Neural progenitor cell (in vitro differentiated cells): ENCODE measurements at regions not wholly inside any gene's neighbourhood (a gene's known extent, or its start where the extent isn't known, plus 50 kb on each side); places are given as distances from the start of the nearest gene placed in this dataset.

Experiments used
- DNase-seq: peaks from one replicate; pipeline ENCODE4 v3.0.0-alpha.2; 2016; ENCODE audit warnings: low spot score
- H2AFZ ChIP-seq: fragments of 200-600 bp; sonication (generic); replicated peaks from 2 replicates; pipeline ENCODE4 v1.6.1; 2016; ENCODE audit warnings: antibody characterized with exemption
- H3F3A ChIP-seq: fragments of 200-600 bp; sonication (generic); 2 replicates; pipeline ENCODE4 v1.6.1; 2016; ENCODE audit warnings: antibody characterized with exemption, low read depth
- H3K27ac ChIP-seq: fragments of 200-600 bp; sonication (generic); 2 replicates; pipeline ENCODE4 v1.5.1; 2016; ENCODE audit warnings: mild to moderate bottlenecking
- H3K27me3 ChIP-seq: fragments of 200-600 bp; sonication (generic); 2 replicates; pipeline ENCODE4 v1.6.1; 2016; ENCODE audit warnings: mild to moderate bottlenecking, moderate library complexity
- H3K36me3 ChIP-seq: fragments of 200-600 bp; sonication (generic); 2 replicates; pipeline ENCODE4 v1.5.1; 2016
- H3K4me1 ChIP-seq: fragments of 200-600 bp; sonication (generic); 2 replicates; pipeline ENCODE4 v1.6.1; 2016; ENCODE audit warnings: mixed run types
- H3K4me2 ChIP-seq: fragments of 200-600 bp; sonication (generic); 2 replicates; pipeline ENCODE4 v1.6.1; 2016
- H3K4me3 ChIP-seq: fragments of 200-600 bp; sonication (generic); 2 replicates; pipeline ENCODE4 v1.5.1; 2016
- H3K79me2 ChIP-seq: fragments of 200-600 bp; sonication (generic); 2 replicates; pipeline ENCODE4 v1.6.1; 2016; ENCODE audit warnings: low read depth
- H3K9ac ChIP-seq: fragments of 200-600 bp; sonication (generic); 2 replicates; pipeline ENCODE4 v1.6.1; 2016
- H3K9me3 ChIP-seq: fragments of 200-600 bp; sonication (generic); 2 replicates; pipeline ENCODE4 v1.5.1; 2016; ENCODE audit warnings: low read depth
- H4K20me1 ChIP-seq: fragments of 200-600 bp; sonication (generic); 2 replicates; pipeline ENCODE4 v1.6.1; 2016; ENCODE audit warnings: low read depth
- H3K27ac Mint-ChIP-seq: 3 replicates; pipeline ENCODE4 v1.8.0; 2021; ENCODE audit warnings: mixed read lengths
- H3K27me3 Mint-ChIP-seq: 2 replicates; pipeline ENCODE4 v1.8.0; 2022; ENCODE audit warnings: low read depth, mild to moderate bottlenecking, inconsistent platforms, moderate library complexity, mixed read lengths; ENCODE audit not compliant: insufficient read depth
- H3K36me3 Mint-ChIP-seq: 3 replicates; pipeline ENCODE4 v1.8.0; 2021; ENCODE audit warnings: mixed read lengths
- H3K4me1 Mint-ChIP-seq: 3 replicates; pipeline ENCODE4 v1.8.0; 2021; ENCODE audit warnings: mixed read lengths
- H3K4me3 Mint-ChIP-seq: 3 replicates; pipeline ENCODE4 v1.8.0; 2021; ENCODE audit warnings: mild to moderate bottlenecking, moderate library complexity, mixed read lengths
- H3K9me3 Mint-ChIP-seq: 3 replicates; pipeline ENCODE4 v1.8.0; 2020; ENCODE audit warnings: mixed read lengths
- EZH2 ChIP-seq: fragments of 200-600 bp; sonication (generic); IDR thresholded peaks from 2 replicates; pipeline ENCODE4 v1.6.1; 2017; ENCODE audit warnings: antibody characterized with exemption, mild to moderate bottlenecking, moderate library complexity
- EZH2phosphoT487 ChIP-seq: fragments of 200-600 bp; sonication (generic); IDR thresholded peaks from 2 replicates; pipeline ENCODE4 v1.6.1; 2017; ENCODE audit warnings: antibody characterized with exemption
- TF ChIP-seq, protein P1 (sequence below): fragments of 200-600 bp; sonication (generic); IDR thresholded peaks from 2 replicates; pipeline ENCODE4 v1.5.1; 2017; ENCODE audit warnings: antibody characterized with exemption, mild to moderate bottlenecking

DNA sequence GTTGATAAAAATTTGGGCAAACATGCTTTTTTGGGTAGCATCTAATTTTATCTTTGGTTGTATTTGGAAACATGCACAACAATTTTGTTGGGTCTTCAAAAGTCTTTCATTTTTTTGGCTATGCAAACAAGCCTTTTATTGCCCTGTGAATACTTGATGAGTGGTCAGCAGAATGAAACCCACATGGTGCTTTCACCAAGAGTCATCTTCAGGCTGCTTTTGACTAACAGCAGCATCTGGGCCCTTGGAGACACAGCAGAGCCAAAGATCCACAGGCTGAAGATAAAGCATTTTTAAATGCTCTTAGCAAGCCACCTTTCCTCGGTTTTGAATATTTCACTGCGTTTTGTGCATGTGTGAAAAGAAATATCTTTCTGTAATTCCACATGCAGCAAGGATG, 154.9 kb downstream of the FGF9 start:
- Histone ChIP-seq H3K27me3 (no peaks in the 10 kb centered on the region), H2AFZ (no peak overlapping the region), H3K4me3 (no peak overlapping the region), H4K20me1 (no peaks in the 10 kb centered on the region), H3K9me3 (no peaks in the 10 kb centered on the region), H3K27ac (no peak overlapping the region), H3K4me1 (no peaks in the 10 kb centered on the region), H3K9ac (no peak overlapping the region), H3K79me2 (no peaks in the 10 kb centered on the region), H3F3A (no peaks in the 10 kb centered on the region), H3K4me2 (no peak overlapping the region), H3K36me3 (no peaks in the 10 kb centered on the region)
- no peak overlapping the region for H3K27ac Mint-ChIP-seq
- H3K27me3 Mint-ChIP-seq = peaks cover 5% of the 10 kb centered on the region
- no peaks in the 10 kb centered on the region for H3K4me1 Mint-ChIP-seq
- DNase-seq = no peak
- TF ChIP-seq, protein P1, sequence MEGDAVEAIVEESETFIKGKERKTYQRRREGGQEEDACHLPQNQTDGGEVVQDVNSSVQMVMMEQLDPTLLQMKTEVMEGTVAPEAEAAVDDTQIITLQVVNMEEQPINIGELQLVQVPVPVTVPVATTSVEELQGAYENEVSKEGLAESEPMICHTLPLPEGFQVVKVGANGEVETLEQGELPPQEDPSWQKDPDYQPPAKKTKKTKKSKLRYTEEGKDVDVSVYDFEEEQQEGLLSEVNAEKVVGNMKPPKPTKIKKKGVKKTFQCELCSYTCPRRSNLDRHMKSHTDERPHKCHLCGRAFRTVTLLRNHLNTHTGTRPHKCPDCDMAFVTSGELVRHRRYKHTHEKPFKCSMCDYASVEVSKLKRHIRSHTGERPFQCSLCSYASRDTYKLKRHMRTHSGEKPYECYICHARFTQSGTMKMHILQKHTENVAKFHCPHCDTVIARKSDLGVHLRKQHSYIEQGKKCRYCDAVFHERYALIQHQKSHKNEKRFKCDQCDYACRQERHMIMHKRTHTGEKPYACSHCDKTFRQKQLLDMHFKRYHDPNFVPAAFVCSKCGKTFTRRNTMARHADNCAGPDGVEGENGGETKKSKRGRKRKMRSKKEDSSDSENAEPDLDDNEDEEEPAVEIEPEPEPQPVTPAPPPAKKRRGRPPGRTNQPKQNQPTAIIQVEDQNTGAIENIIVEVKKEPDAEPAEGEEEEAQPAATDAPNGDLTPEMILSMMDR = no peak
- no peak for TF ChIP-seq EZH2phosphoT487
- no peak for TF ChIP-seq EZH2
- H3K9me3 Mint-ChIP-seq = no peaks in the 10 kb centered on the region
- no peak overlapping the region for H3K4me3 Mint-ChIP-seq
- no peaks in the 10 kb centered on the region for H3K36me3 Mint-ChIP-seq

DNA sequence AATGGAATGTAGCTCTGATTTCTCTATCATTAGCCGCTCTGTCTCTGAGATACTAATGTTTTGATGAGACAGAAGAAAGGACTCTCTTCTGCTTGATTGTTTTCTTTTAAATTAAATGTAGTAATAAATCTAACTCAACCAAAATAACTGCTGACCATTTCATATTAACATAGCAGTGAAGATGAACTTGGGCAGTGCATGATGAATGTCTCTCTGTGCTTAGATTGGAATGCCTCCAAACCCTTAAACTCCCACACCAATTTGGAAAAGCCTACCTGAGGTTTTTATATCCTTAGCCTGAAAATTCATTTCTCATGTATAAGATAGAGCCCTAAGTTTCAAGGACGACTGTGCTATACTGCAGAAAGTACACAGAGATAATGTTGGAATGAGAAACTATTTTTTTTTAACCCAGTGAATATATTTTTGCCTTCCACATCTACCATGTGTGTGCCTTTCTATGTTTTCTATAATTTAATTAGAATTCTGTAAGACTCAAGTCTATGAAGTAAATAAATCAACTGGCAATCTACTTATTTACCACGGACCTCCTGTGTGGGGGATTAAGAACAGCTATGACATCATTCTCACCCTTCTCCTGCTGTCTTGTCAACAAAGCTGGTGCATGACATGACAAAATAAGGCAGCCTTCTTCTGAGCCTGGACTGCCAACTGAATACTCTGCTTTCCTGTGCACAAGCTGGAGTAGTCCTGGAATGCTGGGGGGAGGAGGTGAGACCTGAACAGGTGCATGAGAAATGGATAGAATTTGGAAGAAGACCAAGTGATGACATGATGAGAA, 155.5 kb downstream of the FGF9 start:
- Histone ChIP-seq H3K27me3 (no peaks in the 10 kb centered on the region), H4K20me1 (no peaks in the 10 kb centered on the region), H3K79me2 (no peaks in the 10 kb centered on the region), H2AFZ (no peak overlapping the region), H3K9me3 (no peaks in the 10 kb centered on the region), H3K27ac (no peak overlapping the region), H3F3A (no peaks in the 10 kb centered on the region), H3K36me3 (no peaks in the 10 kb centered on the region), H3K4me3 (no peak overlapping the region), H3K4me1 (no peaks in the 10 kb centered on the region), H3K9ac (no peak overlapping the region), H3K4me2 (no peak overlapping the region)
- no peak for DNase-seq
- H3K9me3 Mint-ChIP-seq = no peaks in the 10 kb centered on the region
- H3K4me3 Mint-ChIP-seq = no peak overlapping the region
- no peaks in the 10 kb centered on the region for H3K36me3 Mint-ChIP-seq
- H3K4me1 Mint-ChIP-seq = no peaks in the 10 kb centered on the region
- peaks cover 3% of the 10 kb centered on the region for H3K27me3 Mint-ChIP-seq
- no peak overlapping the region for H3K27ac Mint-ChIP-seq
- TF ChIP-seq EZH2phosphoT487 (no peak), EZH2 (no peak)
- TF ChIP-seq, protein P1 = no peak

DNA sequence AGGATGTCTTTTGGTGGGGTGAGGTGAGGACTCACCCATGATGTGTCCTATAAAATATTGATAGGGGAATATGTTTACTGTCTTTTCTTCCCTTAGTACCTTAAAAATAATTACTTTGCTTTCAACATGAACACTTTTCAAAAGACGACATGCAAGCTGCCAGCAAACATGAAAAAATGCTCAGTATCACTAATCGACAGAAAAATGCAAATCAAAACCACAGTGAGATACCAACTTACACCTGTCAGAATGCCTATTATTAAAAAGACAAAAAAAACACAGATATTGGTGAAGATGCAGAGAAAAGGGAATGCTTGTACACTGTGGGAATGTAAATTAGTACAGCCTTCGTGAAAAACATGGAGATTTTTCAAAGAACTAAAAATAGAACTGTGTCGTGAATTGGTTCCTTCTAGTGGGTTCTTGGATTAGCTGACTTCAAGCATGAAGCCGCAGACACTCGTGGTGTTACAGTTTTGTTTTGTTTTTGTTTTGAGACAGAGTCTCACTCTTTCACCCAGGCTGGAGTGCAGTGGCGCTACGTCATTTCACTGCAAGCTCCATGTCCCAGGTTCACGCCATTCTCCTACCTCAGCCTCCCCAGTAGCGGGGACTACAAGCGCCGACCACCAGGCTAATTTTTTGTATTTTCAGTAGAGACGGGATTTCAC, 160.9 kb downstream of the FGF9 start:
- Histone ChIP-seq H3K9ac (no peak overlapping the region), H3K27me3 (no peaks in the 10 kb centered on the region), H3K9me3 (no peaks in the 10 kb centered on the region), H3K4me3 (no peak overlapping the region), H3K4me2 (no peak overlapping the region), H4K20me1 (no peaks in the 10 kb centered on the region), H3K36me3 (no peaks in the 10 kb centered on the region), H3K27ac (no peak overlapping the region), H3K4me1 (no peaks in the 10 kb centered on the region), H2AFZ (no peak overlapping the region), H3K79me2 (no peaks in the 10 kb centered on the region), H3F3A (no peaks in the 10 kb centered on the region)
- Mint-ChIP-seq H3K9me3 (peaks cover 4% of the 10 kb centered on the region), H3K4me3 (no peak overlapping the region), H3K27me3 (peaks cover 6% of the 10 kb centered on the region), H3K36me3 (no peaks in the 10 kb centered on the region), H3K4me1 (no peaks in the 10 kb centered on the region), H3K27ac (no peak overlapping the region)
- TF ChIP-seq, protein P1 = no peak
- TF ChIP-seq EZH2 (no peak), EZH2phosphoT487 (no peak)
- DNase-seq = no peak
